ENCODE measurements at regions not wholly inside any gene's neighbourhood (a gene's known extent, or its start where the extent isn't known, plus 50 kb on each side); places are given as distances from the start of the nearest gene placed in this dataset.

GRCh38 chr1:37274486-37274885, 199.9 kb upstream of the ZC3H12A start:
- TF ChIP-seq, protein P1, sequence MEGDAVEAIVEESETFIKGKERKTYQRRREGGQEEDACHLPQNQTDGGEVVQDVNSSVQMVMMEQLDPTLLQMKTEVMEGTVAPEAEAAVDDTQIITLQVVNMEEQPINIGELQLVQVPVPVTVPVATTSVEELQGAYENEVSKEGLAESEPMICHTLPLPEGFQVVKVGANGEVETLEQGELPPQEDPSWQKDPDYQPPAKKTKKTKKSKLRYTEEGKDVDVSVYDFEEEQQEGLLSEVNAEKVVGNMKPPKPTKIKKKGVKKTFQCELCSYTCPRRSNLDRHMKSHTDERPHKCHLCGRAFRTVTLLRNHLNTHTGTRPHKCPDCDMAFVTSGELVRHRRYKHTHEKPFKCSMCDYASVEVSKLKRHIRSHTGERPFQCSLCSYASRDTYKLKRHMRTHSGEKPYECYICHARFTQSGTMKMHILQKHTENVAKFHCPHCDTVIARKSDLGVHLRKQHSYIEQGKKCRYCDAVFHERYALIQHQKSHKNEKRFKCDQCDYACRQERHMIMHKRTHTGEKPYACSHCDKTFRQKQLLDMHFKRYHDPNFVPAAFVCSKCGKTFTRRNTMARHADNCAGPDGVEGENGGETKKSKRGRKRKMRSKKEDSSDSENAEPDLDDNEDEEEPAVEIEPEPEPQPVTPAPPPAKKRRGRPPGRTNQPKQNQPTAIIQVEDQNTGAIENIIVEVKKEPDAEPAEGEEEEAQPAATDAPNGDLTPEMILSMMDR (IDR thresholded peaks at IDR 0.05; ENCODE audit: insufficient read depth, low read depth, low read length, missing control alignments): no peak
- no peak overlapping the region for H3K4me3 ChIP-seq (ENCODE audit: low read length)
- no peak for DNase-seq (ENCODE audit: low read depth)

GRCh38 chr1:37274938-37275631, 199.3 kb upstream of the ZC3H12A start:
- DNase-seq (ENCODE audit: low read depth): no peak
- no peak overlapping the region for H3K4me3 ChIP-seq (ENCODE audit: low read length)
- TF ChIP-seq, protein P1 (IDR thresholded peaks at IDR 0.05; ENCODE audit: insufficient read depth, low read depth, low read length, missing control alignments): no peak

GRCh38 chr1:37277366-37277765, 197.0 kb upstream of the ZC3H12A start:
- TF ChIP-seq, protein P1 (IDR thresholded peaks at IDR 0.05; ENCODE audit: insufficient read depth, low read depth, low read length, missing control alignments): no peak

GRCh38 chr1:37281354-37281753, 193.0 kb upstream of the ZC3H12A start:
- H3K4me3 ChIP-seq (ENCODE audit: low read length): no peak overlapping the region
- TF ChIP-seq, protein P1 (IDR thresholded peaks at IDR 0.05; ENCODE audit: insufficient read depth, low read depth, low read length, missing control alignments): no peak

More at GRCh38 chr1:37277366-37277765, 197.0 kb upstream of the ZC3H12A start:
- H3K4me3 ChIP-seq (ENCODE audit: low read length): no peak overlapping the region
- DNase-seq (ENCODE audit: low read depth): no peak

DNA sequence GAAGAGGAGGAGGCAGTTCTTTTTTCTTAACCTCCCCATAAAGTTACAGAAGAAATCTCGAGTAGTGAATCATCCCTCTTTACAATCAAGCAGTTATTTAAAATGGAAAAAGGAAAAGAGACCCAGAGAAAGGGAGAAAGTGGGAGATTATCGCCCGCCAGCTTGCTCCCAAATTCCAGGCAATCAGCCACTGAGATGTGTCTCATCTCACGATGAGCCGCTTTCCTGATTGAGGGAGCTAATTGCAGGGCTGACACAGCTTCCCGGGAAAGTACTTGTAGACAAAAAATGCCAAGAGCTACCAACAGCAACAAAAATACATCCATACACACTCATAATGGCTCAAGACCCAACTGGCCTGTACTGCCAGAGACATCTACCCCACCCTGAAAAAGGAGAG, 191.6 kb upstream of the ZC3H12A start:
- H3K4me3 ChIP-seq (ENCODE audit: low read length): no peak overlapping the region
- no peak for DNase-seq (ENCODE audit: low read depth)
- TF ChIP-seq, protein P1 (IDR thresholded peaks at IDR 0.05; ENCODE audit: insufficient read depth, low read depth, low read length, missing control alignments): no peak

More at GRCh38 chr1:37281354-37281753, 193.0 kb upstream of the ZC3H12A start:
- no peak for DNase-seq (ENCODE audit: low read depth)

DNA sequence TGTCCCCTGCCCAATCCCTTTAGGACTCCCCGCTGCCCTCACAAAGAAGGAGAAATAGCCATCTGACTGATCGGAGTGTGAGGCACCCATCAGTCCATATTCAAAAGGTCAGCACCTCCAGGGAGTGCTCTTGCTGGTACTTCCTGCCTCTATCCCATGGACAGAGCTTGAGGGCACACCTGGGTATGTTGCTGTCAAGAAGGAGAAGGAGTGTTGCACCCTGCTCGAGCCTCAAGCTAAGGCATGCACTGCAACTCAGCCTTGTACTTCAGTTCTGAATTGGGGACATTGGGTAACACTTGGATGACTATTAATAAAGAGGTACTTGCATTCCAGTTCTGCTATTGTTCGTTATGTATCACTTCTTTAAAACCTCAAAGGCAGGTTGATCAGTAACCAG, 190.3 kb upstream of the ZC3H12A start:
- TF ChIP-seq, protein P1 (IDR thresholded peaks at IDR 0.05; ENCODE audit: insufficient read depth, low read depth, low read length, missing control alignments): no peak
- DNase-seq (ENCODE audit: low read depth): no peak
- no peak overlapping the region for H3K4me3 ChIP-seq (ENCODE audit: low read length)

DNA sequence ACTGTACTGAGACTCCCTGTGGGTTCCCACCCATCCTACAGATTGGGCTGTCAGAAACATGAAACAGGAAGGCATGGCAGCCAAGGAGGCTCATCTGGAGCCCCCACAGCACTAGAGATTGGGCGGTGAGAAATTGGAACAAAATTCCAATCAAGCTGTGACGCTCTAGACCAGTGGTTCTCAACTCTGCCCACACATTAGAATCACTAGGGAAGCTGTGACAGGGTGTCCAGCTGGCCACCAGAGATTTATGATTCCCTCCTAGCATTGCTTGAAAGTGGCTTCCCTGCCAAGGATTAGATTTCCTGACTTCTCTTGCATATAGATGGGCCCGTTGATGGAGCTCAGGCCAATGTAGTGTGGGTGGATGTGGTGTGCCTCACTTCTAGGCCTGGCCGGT, 187.5 kb upstream of the ZC3H12A start:
- H3K4me3 ChIP-seq (ENCODE audit: low read length): no peak overlapping the region
- DNase-seq (ENCODE audit: low read depth): no peak
- TF ChIP-seq, protein P1 (IDR thresholded peaks at IDR 0.05; ENCODE audit: insufficient read depth, low read depth, low read length, missing control alignments): no peak
